Esophagus muscularis mucosa (tissue), 4 donors: ENCODE measurements at regions not wholly inside any gene's neighbourhood (a gene's known extent, or its start where the extent isn't known, plus 50 kb on each side); places are given as distances from the start of the nearest gene placed in this dataset.

ENCODE experiments used
- DNase-seq: peaks from one replicate; pipeline ENCODE4 v3.0.0-alpha.2; 2017; ENCODE audit errors: extremely low spot score
- H3K27ac ChIP-seq, 4 donors: fragments of 200-600 bp; sonication (generic); replicated peaks in 1 of 4; 1 replicate in 3 of 4; 2 replicates in 1 of 4; pipeline ENCODE4 v1.5.1; 2016 to 2019; ENCODE audit warnings: mild to moderate bottlenecking in 1 of 4
- H3K27me3 ChIP-seq, 4 donors: fragments of 200-600 bp; sonication (generic); one replicate each; pipeline versions ENCODE4 v1.5.1 to v1.6.0; 2016 to 2019
- H3K36me3 ChIP-seq, 4 donors: fragments of 200-600 bp; sonication (generic); one replicate each; pipeline ENCODE4 v1.5.1; 2016 to 2019
- H3K4me1 ChIP-seq, 4 donors: fragments of 200-600 bp; sonication (generic); one replicate each; pipeline ENCODE4 v1.5.1; 2016 to 2019
- H3K4me3 ChIP-seq, 4 donors: fragments of 200-600 bp; sonication (generic); 1 replicate in 2 of 4; 2 replicates in 2 of 4; pipeline ENCODE4 v1.5.1; 2016 to 2019; ENCODE audit warnings: mild to moderate bottlenecking in 4 of 4, moderate library complexity in 1 of 4
- H3K9me3 ChIP-seq, 4 donors: fragments of 200-600 bp; sonication (generic); 1 replicate in 3 of 4; 2 replicates in 1 of 4; pipeline ENCODE4 v1.5.1; 2016 to 2019
- EP300 ChIP-seq: sonication (generic); formaldehyde crosslinking; IDR thresholded peaks from one replicate; pipeline ENCODE4 v1.6.1; 2017; ENCODE audit warnings: antibody characterized with exemption
- POLR2A ChIP-seq: fragments of 450-650 bp; IDR thresholded peaks from one replicate; pipeline ENCODE4 v1.6.1; 2017; ENCODE audit warnings: antibody characterized with exemption, moderate library complexity, mild to moderate bottlenecking, low read depth
- POLR2AphosphoS5 ChIP-seq, 2 donors: sonication (generic); formaldehyde crosslinking; IDR thresholded peaks; one replicate each; pipeline ENCODE4 v1.6.1; 2017; ENCODE audit warnings: antibody characterized with exemption in 2 of 2
- WGBS: methylation state at CpG from one replicate; pipeline ENCODE4 v1.1.5; 2018; 5-methylcytosine and 5-hydroxymethylcytosine counted together
- intact Hi-C: fragments of 100-400 bp; cut with DNase I; formaldehyde crosslinking; loops from one replicate; pipeline ENCODE4 v1.15.1; 2023
- TF ChIP-seq, protein P1 (sequence below), 3 experiments: fragments of 200-600 bp in 2 of 3; fragments of 450-650 bp in 1 of 3; sonication (generic) in 2 of 3; IDR thresholded peaks; one replicate each; pipeline ENCODE4 v1.5.1; 2017 to 2019; ENCODE audit warnings: antibody characterized with exemption in 3 of 3, mild to moderate bottlenecking in 2 of 3, moderate library complexity in 1 of 3

DNA sequence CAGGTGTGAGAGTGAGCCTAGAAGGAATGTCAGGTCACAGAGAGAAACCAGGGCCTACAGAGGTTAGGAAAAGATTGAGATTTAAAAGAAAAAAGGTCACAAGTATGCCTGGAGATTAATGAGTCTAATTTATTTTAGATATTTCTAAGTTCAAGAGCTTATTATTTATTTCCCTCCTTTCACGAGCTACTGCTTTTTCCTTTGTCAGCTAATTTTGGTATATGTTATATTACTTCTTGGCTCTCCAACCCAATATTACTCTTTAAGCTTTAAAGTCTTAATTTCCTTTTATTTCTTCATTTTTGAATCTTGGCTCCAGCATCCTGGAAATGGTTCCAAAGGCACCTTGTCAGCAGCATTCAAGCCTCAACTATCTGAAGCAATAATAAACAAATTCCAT lies 109.5 kb upstream of the MIS18BP1 start:
- TF ChIP-seq POLR2AphosphoS5 (IDR thresholded peaks at IDR 0.05) (no peak), EP300 (no peak), POLR2A (no peak)
- TF ChIP-seq, protein P1, sequence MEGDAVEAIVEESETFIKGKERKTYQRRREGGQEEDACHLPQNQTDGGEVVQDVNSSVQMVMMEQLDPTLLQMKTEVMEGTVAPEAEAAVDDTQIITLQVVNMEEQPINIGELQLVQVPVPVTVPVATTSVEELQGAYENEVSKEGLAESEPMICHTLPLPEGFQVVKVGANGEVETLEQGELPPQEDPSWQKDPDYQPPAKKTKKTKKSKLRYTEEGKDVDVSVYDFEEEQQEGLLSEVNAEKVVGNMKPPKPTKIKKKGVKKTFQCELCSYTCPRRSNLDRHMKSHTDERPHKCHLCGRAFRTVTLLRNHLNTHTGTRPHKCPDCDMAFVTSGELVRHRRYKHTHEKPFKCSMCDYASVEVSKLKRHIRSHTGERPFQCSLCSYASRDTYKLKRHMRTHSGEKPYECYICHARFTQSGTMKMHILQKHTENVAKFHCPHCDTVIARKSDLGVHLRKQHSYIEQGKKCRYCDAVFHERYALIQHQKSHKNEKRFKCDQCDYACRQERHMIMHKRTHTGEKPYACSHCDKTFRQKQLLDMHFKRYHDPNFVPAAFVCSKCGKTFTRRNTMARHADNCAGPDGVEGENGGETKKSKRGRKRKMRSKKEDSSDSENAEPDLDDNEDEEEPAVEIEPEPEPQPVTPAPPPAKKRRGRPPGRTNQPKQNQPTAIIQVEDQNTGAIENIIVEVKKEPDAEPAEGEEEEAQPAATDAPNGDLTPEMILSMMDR (IDR thresholded peaks at IDR 0.05): no peak
- Histone ChIP-seq H3K27me3 (no peaks in the 10 kb centered on the region), H3K4me1 (peaks cover 4 to 23% (median 14%) of the 10 kb centered on the region in 4 donors), H3K36me3 (no peaks in the 10 kb centered on the region), H3K4me3 (no peak overlapping the region), H3K27ac (no peak overlapping the region), H3K9me3 (no peaks in the 10 kb centered on the region)
- DNase-seq: no peak
- WGBS: 36% methylated on average over 1 of the region's 1 CpG
- intact Hi-C loops: no loop called here

DNA sequence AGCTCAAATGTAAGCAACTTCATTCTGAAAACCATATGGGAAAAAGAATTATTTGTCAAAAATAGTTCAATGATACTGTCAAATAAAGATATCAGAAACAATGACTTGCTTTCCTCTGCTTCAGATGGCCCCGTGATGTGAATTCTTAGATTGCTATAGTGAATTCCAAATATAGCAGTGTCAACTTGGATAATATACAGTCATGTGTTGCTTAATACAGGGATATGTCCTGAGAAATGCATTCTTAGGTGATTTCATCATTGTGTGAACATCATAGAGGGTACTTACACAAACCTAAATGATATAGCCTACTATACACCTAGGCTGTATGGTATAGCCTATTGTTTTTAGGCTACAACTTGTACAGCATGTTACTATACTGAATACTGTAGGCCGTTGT lies 108.7 kb upstream of the MIS18BP1 start:
- H3K27ac ChIP-seq: no peak overlapping the region

DNA sequence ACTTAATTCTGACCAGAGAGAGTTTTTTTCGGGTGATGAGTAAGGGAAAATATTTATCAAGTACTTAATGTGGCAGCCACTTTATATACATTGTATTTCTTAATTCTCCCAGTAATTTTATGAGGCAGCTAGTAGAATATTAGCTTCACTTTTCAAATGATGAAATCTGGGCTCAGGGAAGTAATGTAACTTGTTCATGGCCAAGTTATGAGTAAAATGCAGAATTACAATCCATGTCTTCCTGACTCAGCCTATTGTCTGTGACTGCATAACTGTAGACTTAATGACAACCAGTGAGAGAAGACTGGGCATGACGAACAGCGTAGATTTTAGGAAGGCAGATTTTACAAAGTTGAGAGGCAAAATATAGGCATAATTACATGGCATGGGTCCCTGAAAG lies 106.7 kb upstream of the MIS18BP1 start:
- TF ChIP-seq POLR2AphosphoS5 (IDR thresholded peaks at IDR 0.05) (no peak), EP300 (no peak), POLR2A (no peak)
- TF ChIP-seq, protein P1 (IDR thresholded peaks at IDR 0.05): no peak
- WGBS: 71% methylated on average over 3 of the region's 3 CpGs
- Histone ChIP-seq H3K27me3 (no peaks in the 10 kb centered on the region), H3K36me3 (no peaks in the 10 kb centered on the region), H3K27ac (no peak overlapping the region), H3K4me1 (peaks cover under 1 to 15% (median 7%) of the 10 kb centered on the region in 4 donors), H3K4me3 (no peak overlapping the region), H3K9me3 (no peaks in the 10 kb centered on the region)
- DNase-seq: no peak
- intact Hi-C loops: no loop called here

More for the DNA sequence above, 108.7 kb upstream of the MIS18BP1 start:
- WGBS: 80% methylated on average over 2 of the region's 2 CpGs
- Histone ChIP-seq H3K27me3 (no peaks in the 10 kb centered on the region), H3K4me1 (peaks cover 4 to 23% (median 14%) of the 10 kb centered on the region in 4 donors), H3K9me3 (no peaks in the 10 kb centered on the region), H3K4me3 (no peak overlapping the region), H3K36me3 (no peaks in the 10 kb centered on the region)
- DNase-seq: no peak
- TF ChIP-seq POLR2AphosphoS5 (IDR thresholded peaks at IDR 0.05) (no peak), EP300 (no peak), POLR2A (no peak)
- TF ChIP-seq, protein P1 (IDR thresholded peaks at IDR 0.05): no peak
- intact Hi-C loops: no loop called here

DNA sequence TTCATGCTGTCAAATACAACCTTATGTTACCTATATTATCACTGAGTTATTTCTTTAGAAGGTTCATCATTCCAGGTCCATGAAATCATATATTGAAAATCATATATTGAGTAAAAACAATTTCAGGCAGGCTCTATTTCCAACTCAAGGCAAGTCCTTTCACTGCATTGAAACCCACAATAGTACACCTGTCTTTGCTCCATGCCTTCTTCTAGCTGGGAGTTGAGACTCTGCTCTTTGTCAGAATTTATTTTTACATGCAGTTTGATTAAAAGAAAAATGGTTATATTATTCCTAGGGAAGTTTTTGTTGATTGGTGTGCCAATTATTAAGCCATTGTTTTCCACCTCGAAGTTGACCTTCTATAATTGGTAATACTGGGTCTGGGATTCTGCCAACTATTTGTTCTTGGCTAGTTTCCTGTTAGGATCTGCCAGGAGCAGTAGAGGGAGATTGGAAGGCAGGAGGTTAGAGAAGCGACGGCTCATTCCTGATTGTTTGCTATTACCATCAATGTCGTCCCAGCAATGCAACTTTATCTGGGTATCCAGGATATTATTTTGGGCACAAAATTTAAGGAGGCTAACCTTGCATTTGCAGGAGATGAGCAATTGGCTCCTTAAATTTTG lies 79.5 kb upstream of the MIS18BP1 start:
- Histone ChIP-seq H3K9me3 (peaks cover 0 to 17% (median 6%) of the 10 kb centered on the region in 4 donors), H3K27me3 (no peaks in the 10 kb centered on the region), H3K4me3 (no peak overlapping the region), H3K27ac (no peak overlapping the region), H3K36me3 (no peaks in the 10 kb centered on the region), H3K4me1 (peaks cover 0 to 12% (median 8%) of the 10 kb centered on the region in 4 donors)
- TF ChIP-seq POLR2AphosphoS5 (IDR thresholded peaks at IDR 0.05) (no peak), EP300 (no peak), POLR2A (no peak)
- TF ChIP-seq, protein P1 (IDR thresholded peaks at IDR 0.05): no peak
- no peak for DNase-seq
- intact Hi-C loops: no loop called here
- 25% methylated on average over 4 of the region's 4 CpGs for WGBS
